ENCODE measurements at regions not wholly inside any gene's neighbourhood (a gene's known extent, or its start where the extent isn't known, plus 50 kb on each side); places are given as distances from the start of the nearest gene placed in this dataset.
"Not testable (repeated sequence)": the region's sequence is repeated elsewhere in the genome, so short reads cannot be mapped to it uniquely, and the experiment has no call there.

- CTCF ChIA-PET, result no interaction called here
- POLR2A ChIA-PET, result no interaction called here
These were observed 359.5 kb upstream of the SPHKAP start for GRCh38 chr2:228540976-228541375.

GRCh38 chr2:228535396-228535795 is 353.9 kb upstream of the SPHKAP start:
- ChIA-PET POLR2A (no interaction called here), CTCF (no interaction called here)

GRCh38 chr2:228533156-228533555 is 351.7 kb upstream of the SPHKAP start:
- POLR2A ChIA-PET, result no interaction called here
- CTCF ChIA-PET, result no interaction called here

GRCh38 chr2:228532233-228532632 is 350.7 kb upstream of the SPHKAP start:
- ChIA-PET CTCF (no interaction called here), POLR2A (no interaction called here)

GRCh38 chr2:228527197-228527881 is 345.9 kb upstream of the SPHKAP start:
- ChIA-PET CTCF (no interaction called here), POLR2A (no interaction called here)

GRCh38 chr2:228526687-228527086 is 345.2 kb upstream of the SPHKAP start:
- POLR2A ChIA-PET, result no interaction called here
- CTCF ChIA-PET, result no interaction called here

GRCh38 chr2:228522977-228523376 is 341.5 kb upstream of the SPHKAP start:
- CTCF ChIA-PET, result no interaction called here
- POLR2A ChIA-PET, result no interaction called here

- CTCF ChIA-PET, result no interaction called here
- POLR2A ChIA-PET, result no interaction called here
These were observed 340.8 kb upstream of the SPHKAP start for GRCh38 chr2:228522276-228522675.

GRCh38 chr2:228519561-228519960 is 338.1 kb upstream of the SPHKAP start:
- POLR2A ChIA-PET, result no interaction called here
- CTCF ChIA-PET, result no interaction called here

GRCh38 chr2:228516019-228516418 is 334.5 kb upstream of the SPHKAP start:
- ChIA-PET POLR2A (no interaction called here), CTCF (no interaction called here)

- CTCF ChIA-PET, POLR2A ChIA-PET: not testable (repeated sequence)
These were observed 332.0 kb upstream of the SPHKAP start for GRCh38 chr2:228513480-228513879.

GRCh38 chr2:228509021-228509420 is 327.5 kb upstream of the SPHKAP start:
- ChIA-PET POLR2A (no interaction called here), CTCF (no interaction called here)

- ChIA-PET CTCF (no interaction called here), POLR2A (no interaction called here)
These were observed 326.4 kb upstream of the SPHKAP start for GRCh38 chr2:228507870-228508269.

- ChIA-PET POLR2A (no interaction called here), CTCF (no interaction called here)
These were observed 325.8 kb upstream of the SPHKAP start for GRCh38 chr2:228507231-228507824.

- ChIA-PET CTCF (no interaction called here), POLR2A (no interaction called here)
These were observed 322.2 kb upstream of the SPHKAP start for GRCh38 chr2:228503731-228504130.

- ChIA-PET POLR2A (no interaction called here), CTCF (no interaction called here)
These were observed 312.4 kb upstream of the SPHKAP start for GRCh38 chr2:228493852-228494251.

- POLR2A ChIA-PET, result no interaction called here
- CTCF ChIA-PET, result no interaction called here
These were observed 297.5 kb upstream of the SPHKAP start for GRCh38 chr2:228479014-228479413.

GRCh38 chr2:228474466-228474865 is 293.0 kb upstream of the SPHKAP start:
- POLR2A ChIA-PET, result no interaction called here
- CTCF ChIA-PET, result interaction anchor here (0.6 kb wide), 1 partner anchor 87 kb away, joined by 3 read pairs; no protein-coding TSS in a partner anchor

GRCh38 chr2:228469721-228470120 is 288.2 kb upstream of the SPHKAP start:
- CTCF ChIA-PET, result no interaction called here
- POLR2A ChIA-PET, result no interaction called here

GRCh38 chr2:228466851-228467250 is 285.4 kb upstream of the SPHKAP start:
- POLR2A ChIA-PET, result no interaction called here
- CTCF ChIA-PET, result no interaction called here

GRCh38 chr2:228465408-228465807 is 283.9 kb upstream of the SPHKAP start:
- POLR2A ChIA-PET, result no interaction called here
- CTCF ChIA-PET, result no interaction called here

GRCh38 chr2:228458364-228458763 is 276.9 kb upstream of the SPHKAP start:
- CTCF ChIA-PET, result no interaction called here
- POLR2A ChIA-PET, result no interaction called here
